IMR-90 (cell line): ENCODE measurements at regions not wholly inside any gene's neighbourhood (a gene's known extent, or its start where the extent isn't known, plus 50 kb on each side); places are given as distances from the start of the nearest gene placed in this dataset.

Source experiments
- BHLHE40 ChIP-seq: fragments of 150-350 bp; IDR thresholded peaks from 2 replicates; pipeline ENCODE4 v1.6.1; 2016; ENCODE audit warnings: mild to moderate bottlenecking, low read depth, low read length
- CEBPB ChIP-seq: IDR thresholded peaks from 2 replicates; pipeline ENCODE4 v1.6.1; 2012; ENCODE audit warnings: low read depth, low read length, improper control_type of control experiment
- CHD1 ChIP-seq: IDR thresholded peaks from 2 replicates; pipeline ENCODE4 v1.6.1; 2012; ENCODE audit warnings: low read depth, low read length, improper control_type of control experiment
- ELK1 ChIP-seq: fragments of 150-350 bp; IDR thresholded peaks from 2 replicates; pipeline ENCODE4 v1.6.1; 2016; ENCODE audit warnings: low read depth, mild to moderate bottlenecking, low read length, moderate library complexity, borderline replicate concordance
- FOS ChIP-seq: fragments of 150-350 bp; IDR thresholded peaks from 2 replicates; pipeline ENCODE4 v1.6.1; 2016; ENCODE audit warnings: low read depth, low read length
- MXI1 ChIP-seq: IDR thresholded peaks from 2 replicates; pipeline ENCODE4 v1.6.1; 2012; ENCODE audit warnings: low read depth, mild to moderate bottlenecking, low read length, moderate library complexity, borderline replicate concordance
- POLR2A ChIP-seq: IDR thresholded peaks from 2 replicates; pipeline ENCODE4 v1.6.1; 2012; ENCODE audit warnings: mild to moderate bottlenecking, low read depth, low read length
- RAD21 ChIP-seq: IDR thresholded peaks from 2 replicates; pipeline ENCODE4 v1.6.1; 2012; ENCODE audit warnings: low read length, improper control_type of control experiment
- RCOR1 ChIP-seq: IDR thresholded peaks from 2 replicates; pipeline ENCODE4 v1.6.1; 2012; ENCODE audit warnings: mild to moderate bottlenecking, low read length, improper control_type of control experiment; ENCODE audit not compliant: insufficient replicate concordance
- RFX5 ChIP-seq: IDR thresholded peaks from 2 replicates; pipeline ENCODE4 v1.8.0; 2012; ENCODE audit warnings: low read depth, mild to moderate bottlenecking, low read length, moderate library complexity
- SMC3 ChIP-seq: fragments of 150-350 bp; IDR thresholded peaks from 2 replicates; pipeline ENCODE4 v1.6.1; 2016; ENCODE audit warnings: low read depth, mild to moderate bottlenecking, antibody characterized with exemption, low read length, moderate library complexity
- TF ChIP-seq, protein P1 (sequence below): conservative IDR thresholded peaks from 2 replicates; pipeline ENCODE4 v1.5.1; 2012; ENCODE audit warnings: mild to moderate bottlenecking, low read depth, low read length, improper control_type of control experiment
- TF ChIP-seq, protein P2 (sequence below): fragments of 150-350 bp; IDR thresholded peaks from 2 replicates; pipeline ENCODE4 v1.6.1; 2017; ENCODE audit warnings: mild to moderate bottlenecking, antibody characterized with exemption, low read length, low read depth

GRCh38 chr3:73867524-73867923 lies 242.8 kb upstream of the PDZRN3 start:
- TF ChIP-seq CEBPB (no peak), RCOR1 (no peak), POLR2A (no peak), RAD21 (no peak), MXI1 (no peak), SMC3 (no peak), FOS (no peak), RFX5 (no peak), CHD1 (no peak), BHLHE40 (no peak), ELK1 (no peak)
- TF ChIP-seq, protein P1, sequence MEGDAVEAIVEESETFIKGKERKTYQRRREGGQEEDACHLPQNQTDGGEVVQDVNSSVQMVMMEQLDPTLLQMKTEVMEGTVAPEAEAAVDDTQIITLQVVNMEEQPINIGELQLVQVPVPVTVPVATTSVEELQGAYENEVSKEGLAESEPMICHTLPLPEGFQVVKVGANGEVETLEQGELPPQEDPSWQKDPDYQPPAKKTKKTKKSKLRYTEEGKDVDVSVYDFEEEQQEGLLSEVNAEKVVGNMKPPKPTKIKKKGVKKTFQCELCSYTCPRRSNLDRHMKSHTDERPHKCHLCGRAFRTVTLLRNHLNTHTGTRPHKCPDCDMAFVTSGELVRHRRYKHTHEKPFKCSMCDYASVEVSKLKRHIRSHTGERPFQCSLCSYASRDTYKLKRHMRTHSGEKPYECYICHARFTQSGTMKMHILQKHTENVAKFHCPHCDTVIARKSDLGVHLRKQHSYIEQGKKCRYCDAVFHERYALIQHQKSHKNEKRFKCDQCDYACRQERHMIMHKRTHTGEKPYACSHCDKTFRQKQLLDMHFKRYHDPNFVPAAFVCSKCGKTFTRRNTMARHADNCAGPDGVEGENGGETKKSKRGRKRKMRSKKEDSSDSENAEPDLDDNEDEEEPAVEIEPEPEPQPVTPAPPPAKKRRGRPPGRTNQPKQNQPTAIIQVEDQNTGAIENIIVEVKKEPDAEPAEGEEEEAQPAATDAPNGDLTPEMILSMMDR, result no peak
- TF ChIP-seq, protein P2, sequence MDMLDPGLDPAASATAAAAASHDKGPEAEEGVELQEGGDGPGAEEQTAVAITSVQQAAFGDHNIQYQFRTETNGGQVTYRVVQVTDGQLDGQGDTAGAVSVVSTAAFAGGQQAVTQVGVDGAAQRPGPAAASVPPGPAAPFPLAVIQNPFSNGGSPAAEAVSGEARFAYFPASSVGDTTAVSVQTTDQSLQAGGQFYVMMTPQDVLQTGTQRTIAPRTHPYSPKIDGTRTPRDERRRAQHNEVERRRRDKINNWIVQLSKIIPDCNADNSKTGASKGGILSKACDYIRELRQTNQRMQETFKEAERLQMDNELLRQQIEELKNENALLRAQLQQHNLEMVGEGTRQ, result no peak
